Thoracic aorta (tissue), 2 donors: ENCODE measurements at regions not wholly inside any gene's neighbourhood (a gene's known extent, or its start where the extent isn't known, plus 50 kb on each side); places are given as distances from the start of the nearest gene placed in this dataset.

ENCODE experiments used
- ATAC-seq: fragments of 150-250 bp; one replicate; pipeline ENCODE4 v1.8.0; 2017; ENCODE audit warnings: low read depth; ENCODE audit not compliant: insufficient number of reproducible peaks, low FRiP score
- DNase-seq: peaks from one replicate; pipeline ENCODE4 v3.0.0-alpha.2; 2020; ENCODE audit warnings: low spot score
- H3K27ac ChIP-seq, 2 donors: fragments of 200-600 bp; sonication (generic); 1 replicate in 1 of 2; 2 replicates in 1 of 2; pipeline ENCODE4 v1.5.1; 2016; ENCODE audit warnings: mild to moderate bottlenecking in 2 of 2, moderate library complexity in 2 of 2
- H3K27me3 ChIP-seq: fragments of 200-600 bp; sonication (generic); replicated peaks from 2 replicates; pipeline ENCODE4 v1.6.0; 2016; ENCODE audit warnings: mild to moderate bottlenecking; ENCODE audit not compliant: insufficient read depth
- H3K36me3 ChIP-seq: fragments of 200-600 bp; sonication (generic); one replicate; pipeline ENCODE4 v1.5.1; 2016
- H3K4me1 ChIP-seq, 2 donors: fragments of 200-600 bp; sonication (generic); 1 replicate in 1 of 2; 2 replicates in 1 of 2; pipeline versions ENCODE4 v1.5.1 to v1.6.0; 2016; ENCODE audit warnings: low read depth in 2 of 2, mild to moderate bottlenecking in 1 of 2; ENCODE audit not compliant: control insufficient read depth in 1 of 2
- H3K4me3 ChIP-seq: fragments of 200-600 bp; sonication (generic); 2 replicates; pipeline ENCODE4 v1.5.1; 2016; ENCODE audit warnings: mild to moderate bottlenecking
- H3K9me3 ChIP-seq: fragments of 200-600 bp; sonication (generic); 2 replicates; pipeline ENCODE4 v1.5.1; 2016
- CTCF ChIP-seq: fragments of 200-600 bp; sonication (generic); IDR thresholded peaks from one replicate; pipeline ENCODE4 v1.5.1; 2019; ENCODE audit warnings: antibody characterized with exemption

- ATAC-seq: no peak
- Histone ChIP-seq H3K4me3 (no peak overlapping the region), H3K4me1 (no peaks in the 10 kb centered on the region), H3K9me3 (no peaks in the 10 kb centered on the region), H3K27ac (no peak overlapping the region), H3K27me3 (no peaks in the 10 kb centered on the region), H3K36me3 (no peaks in the 10 kb centered on the region)
- no peak for TF ChIP-seq CTCF
- DNase-seq: no peak
Measured at GRCh38 chr10:120641695-120642094, 184.7 kb downstream of the PLPP4 start.

- H3K27me3 ChIP-seq: no peaks in the 10 kb centered on the region
- DNase-seq (no peak), ATAC-seq (no peak)
Measured at GRCh38 chr10:120643351-120643750, 186.3 kb downstream of the PLPP4 start.

GRCh38 chr10:120644556-120645410 is 187.8 kb downstream of the PLPP4 start:
- ATAC-seq: no peak
- Histone ChIP-seq H3K27me3 (no peaks in the 10 kb centered on the region), H3K27ac (no peak overlapping the region), H3K9me3 (no peaks in the 10 kb centered on the region), H3K36me3 (no peaks in the 10 kb centered on the region), H3K4me1 (no peaks in the 10 kb centered on the region), H3K4me3 (no peak overlapping the region)
- DNase-seq: no peak
- no peak for TF ChIP-seq CTCF

More at GRCh38 chr10:120643351-120643750, 186.3 kb downstream of the PLPP4 start:
- H3K36me3 ChIP-seq: no peaks in the 10 kb centered on the region
- H3K4me1 ChIP-seq: no peaks in the 10 kb centered on the region
- no peak overlapping the region for H3K27ac ChIP-seq
- H3K9me3 ChIP-seq: no peaks in the 10 kb centered on the region
- no peak for TF ChIP-seq CTCF
- no peak overlapping the region for H3K4me3 ChIP-seq

- ATAC-seq (no peak), DNase-seq (no peak)
- Histone ChIP-seq H3K27ac (no peak overlapping the region), H3K36me3 (no peaks in the 10 kb centered on the region), H3K4me1 (no peaks in the 10 kb centered on the region), H3K9me3 (no peaks in the 10 kb centered on the region), H3K27me3 (no peaks in the 10 kb centered on the region), H3K4me3 (no peak overlapping the region)
- no peak for TF ChIP-seq CTCF
Measured at GRCh38 chr10:120646159-120646732, 189.2 kb downstream of the PLPP4 start.

GRCh38 chr10:120646738-120647456 is 189.9 kb downstream of the PLPP4 start:
- no peaks in the 10 kb centered on the region for H3K9me3 ChIP-seq
- no peak for DNase-seq
- H3K27ac ChIP-seq: no peak overlapping the region

More at GRCh38 chr10:120646738-120647456, 189.9 kb downstream of the PLPP4 start:
- no peaks in the 10 kb centered on the region for H3K4me1 ChIP-seq
- TF ChIP-seq CTCF: no peak
- H3K27me3 ChIP-seq: no peaks in the 10 kb centered on the region
- H3K36me3 ChIP-seq: no peaks in the 10 kb centered on the region
- ATAC-seq: no peak
- H3K4me3 ChIP-seq: no peak overlapping the region
